T47D (cell line): ENCODE measurements at regions not wholly inside any gene's neighbourhood (a gene's known extent, or its start where the extent isn't known, plus 50 kb on each side); places are given as distances from the start of the nearest gene placed in this dataset.

ENCODE experiments used
- DNase-seq, 2 experiments: peaks; one replicate each; pipeline versions ENCODE4 v3.0.0 to v3.0.0-alpha.2; 2011 to 2012; ENCODE audit warnings: low read depth in 1 of 2, low spot score in 1 of 2
- JUND ChIP-seq: IDR thresholded peaks from 2 replicates; pipeline ENCODE4 v1.6.1; 2012; ENCODE audit warnings: low read depth
- in situ Hi-C: cut with HindIII; loops from 2 replicates; pipeline ENCODE4 v1.10.0; 2016; ENCODE audit warnings: low sequenced_read_pairs, low pct_unique_long_range_greater_than_20kb

GRCh38 chr17:13918247-13918646, 151.1 kb upstream of the COX10 start:
- in situ Hi-C loops = no loop called here
- no peak for TF ChIP-seq JUND
- DNase-seq = no peak

GRCh38 chr17:13919818-13920217, 149.5 kb upstream of the COX10 start:
- no peak for TF ChIP-seq JUND
- no peak for DNase-seq
- in situ Hi-C loops = no loop called here

- TF ChIP-seq JUND = no peak
- DNase-seq = no peak
- in situ Hi-C loops = no loop called here
Measured at GRCh38 chr17:13920413-13920812, 148.9 kb upstream of the COX10 start.

- in situ Hi-C loops = no loop called here
- DNase-seq = no peak
- TF ChIP-seq JUND = no peak
Measured at GRCh38 chr17:13921841-13922776, 147.2 kb upstream of the COX10 start.

- DNase-seq = no peak
- in situ Hi-C loops = no loop called here
- TF ChIP-seq JUND = no peak
Measured at GRCh38 chr17:13922885-13923284, 146.4 kb upstream of the COX10 start.

- in situ Hi-C loops = no loop called here
Measured at GRCh38 chr17:13925579-13925978, 143.7 kb upstream of the COX10 start.

GRCh38 chr17:13931111-13931526, 138.2 kb upstream of the COX10 start:
- TF ChIP-seq JUND = no peak
- in situ Hi-C loops = no loop called here
- DNase-seq = no peak

More at GRCh38 chr17:13925579-13925978, 143.7 kb upstream of the COX10 start:
- no peak for TF ChIP-seq JUND
- DNase-seq = no peak

- in situ Hi-C loops = no loop called here
- TF ChIP-seq JUND = no peak
- no peak for DNase-seq
Measured at GRCh38 chr17:13931800-13932460, 137.4 kb upstream of the COX10 start.

- peak in 1 of 2 experiments; percentile 5 for DNase-seq
- no peak for TF ChIP-seq JUND
- in situ Hi-C loops = no loop called here
Measured at GRCh38 chr17:13933441-13934276, 135.6 kb upstream of the COX10 start.

- TF ChIP-seq JUND = no peak
- DNase-seq = no peak
- in situ Hi-C loops = no loop called here
Measured at GRCh38 chr17:13939222-13939621, 130.1 kb upstream of the COX10 start.

GRCh38 chr17:13940858-13941665, 128.2 kb upstream of the COX10 start:
- in situ Hi-C loops = no loop called here
- no peak for TF ChIP-seq JUND
- DNase-seq = no peak

- no peak for DNase-seq
- in situ Hi-C loops = no loop called here
- no peak for TF ChIP-seq JUND
Measured at GRCh38 chr17:13941781-13942180, 127.5 kb upstream of the COX10 start.
